IMR-90 (cell line): ENCODE measurements at regions not wholly inside any gene's neighbourhood (a gene's known extent, or its start where the extent isn't known, plus 50 kb on each side); places are given as distances from the start of the nearest gene placed in this dataset.

Experiments used
- CTCF ChIP-seq: conservative IDR thresholded peaks from 2 replicates; pipeline ENCODE4 v1.5.1; 2012; ENCODE audit warnings: mild to moderate bottlenecking, low read depth, low read length, improper control_type of control experiment
- MAFK ChIP-seq: IDR thresholded peaks from 2 replicates; pipeline ENCODE4 v1.6.1; 2012; ENCODE audit warnings: low read depth, low read length, improper control_type of control experiment
- MAZ ChIP-seq: IDR thresholded peaks from 2 replicates; pipeline ENCODE4 v1.6.1; 2012; ENCODE audit warnings: low read depth, mild to moderate bottlenecking, low read length, improper control_type of control experiment, moderate library complexity, borderline replicate concordance
- MXI1 ChIP-seq: IDR thresholded peaks from 2 replicates; pipeline ENCODE4 v1.6.1; 2012; ENCODE audit warnings: low read depth, mild to moderate bottlenecking, low read length, moderate library complexity, borderline replicate concordance
- POLR2A ChIP-seq: IDR thresholded peaks from 2 replicates; pipeline ENCODE4 v1.6.1; 2012; ENCODE audit warnings: mild to moderate bottlenecking, low read depth, low read length
- RCOR1 ChIP-seq: IDR thresholded peaks from 2 replicates; pipeline ENCODE4 v1.6.1; 2012; ENCODE audit warnings: mild to moderate bottlenecking, low read length, improper control_type of control experiment; ENCODE audit not compliant: insufficient replicate concordance
- RFX5 ChIP-seq: IDR thresholded peaks from 2 replicates; pipeline ENCODE4 v1.8.0; 2012; ENCODE audit warnings: low read depth, mild to moderate bottlenecking, low read length, moderate library complexity
- SMC3 ChIP-seq: fragments of 150-350 bp; IDR thresholded peaks from 2 replicates; pipeline ENCODE4 v1.6.1; 2016; ENCODE audit warnings: low read depth, mild to moderate bottlenecking, antibody characterized with exemption, low read length, moderate library complexity
- USF2 ChIP-seq: fragments of 150-350 bp; IDR thresholded peaks from 2 replicates; pipeline ENCODE4 v1.6.1; 2017; ENCODE audit warnings: mild to moderate bottlenecking, antibody characterized with exemption, low read length, low read depth

GRCh38 chr18:76139844-76140243 lies 355.2 kb downstream of the ZNF516 start:
- no peak for TF ChIP-seq CTCF
- no peak for TF ChIP-seq POLR2A
- no peak for TF ChIP-seq MAFK
- no peak for TF ChIP-seq MAZ
- no peak for TF ChIP-seq RCOR1
- TF ChIP-seq RFX5 = no peak
- TF ChIP-seq USF2 = no peak
- no peak for TF ChIP-seq MXI1
- TF ChIP-seq SMC3 = no peak
